NB4 (cell line): ENCODE measurements at regions not wholly inside any gene's neighbourhood (a gene's known extent, or its start where the extent isn't known, plus 50 kb on each side); places are given as distances from the start of the nearest gene placed in this dataset.

Experiments used
- DNase-seq: peaks from one replicate; pipeline ENCODE4 v3.0.0; 2010; ENCODE audit warnings: low read depth
- H3K4me3 ChIP-seq: one replicate; pipeline ENCODE4 v1.5.1; 2011; ENCODE audit warnings: mild to moderate bottlenecking, low read depth, low read length, moderate library complexity
- CTCF ChIP-seq: IDR thresholded peaks from one replicate; pipeline ENCODE4 v1.5.1; 2012; ENCODE audit warnings: low read depth, low read length
- MAX ChIP-seq: IDR thresholded peaks from 2 replicates; pipeline ENCODE4 v1.6.1; 2011; ENCODE audit warnings: low read depth, low read length
- MYC ChIP-seq: IDR thresholded peaks from 2 replicates; pipeline ENCODE4 v1.6.1; 2011; ENCODE audit warnings: low read depth, low read length
- POLR2A ChIP-seq: IDR thresholded peaks from 2 replicates; pipeline ENCODE4 v1.6.1; 2011; ENCODE audit warnings: mild to moderate bottlenecking; ENCODE audit not compliant: insufficient read length; ENCODE audit errors: extremely low read depth

- H3K4me3 ChIP-seq = no peak overlapping the region
- no peak for DNase-seq
- no peak for TF ChIP-seq MAX
- TF ChIP-seq MYC = no peak
- TF ChIP-seq POLR2A = no peak
- no peak for TF ChIP-seq CTCF
Observed at GRCh38 chr5:103929338-103930013, 366.9 kb upstream of the NUDT12 start.

- no peak overlapping the region for H3K4me3 ChIP-seq
- TF ChIP-seq MAX (no peak), POLR2A (no peak), CTCF (no peak), MYC (no peak)
- no peak for DNase-seq
Observed at GRCh38 chr5:103927739-103928138, 365.1 kb upstream of the NUDT12 start.

- DNase-seq = no peak
- H3K4me3 ChIP-seq = no peak overlapping the region
- TF ChIP-seq CTCF (no peak), POLR2A (no peak), MAX (no peak)
Observed at GRCh38 chr5:103923616-103924168, 361.1 kb upstream of the NUDT12 start.

GRCh38 chr5:103919506-103919905 lies 356.9 kb upstream of the NUDT12 start:
- TF ChIP-seq MAX = no peak
- no peak for TF ChIP-seq CTCF
- no peak for TF ChIP-seq MYC
- no peak for TF ChIP-seq POLR2A
- no peak for DNase-seq
- no peak overlapping the region for H3K4me3 ChIP-seq

GRCh38 chr5:103918668-103919367 lies 356.2 kb upstream of the NUDT12 start:
- H3K4me3 ChIP-seq = no peak overlapping the region
- no peak for TF ChIP-seq POLR2A
- no peak for TF ChIP-seq MYC
- no peak for TF ChIP-seq MAX
- TF ChIP-seq CTCF = no peak
- no peak for DNase-seq
